ENCODE measurements at regions not wholly inside any gene's neighbourhood (a gene's known extent, or its start where the extent isn't known, plus 50 kb on each side); places are given as distances from the start of the nearest gene placed in this dataset.

DNA sequence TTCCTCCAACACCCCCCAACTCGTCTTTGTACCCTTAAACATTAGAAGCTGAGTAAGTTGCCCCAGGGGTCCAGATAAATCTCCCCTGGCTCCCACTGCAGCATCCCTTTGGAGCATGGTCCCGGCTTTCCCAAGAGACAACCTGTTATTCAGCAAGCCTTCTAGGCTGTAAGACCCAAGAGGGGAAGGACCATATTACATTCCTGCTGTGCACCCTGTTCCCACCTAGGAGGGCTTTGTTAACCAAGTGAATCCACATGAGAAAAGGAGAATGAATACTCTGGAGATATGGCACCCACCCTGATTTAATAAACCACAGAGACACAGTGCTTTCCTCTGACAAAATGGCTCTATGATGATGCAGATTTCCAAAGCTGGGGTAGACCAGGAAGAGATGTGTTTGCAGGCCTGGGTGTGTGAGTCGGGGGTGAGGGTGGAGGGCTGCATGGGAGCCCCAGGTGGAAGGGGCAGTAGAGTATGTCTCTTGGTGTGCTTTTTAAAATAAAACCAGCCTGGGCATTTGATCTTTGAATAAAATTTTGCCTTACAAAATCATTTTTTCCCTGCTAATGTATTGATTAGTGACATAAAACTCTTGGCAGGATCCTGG, 325.2 kb downstream of the DRD1 start:
- TF ChIP-seq, protein P1, sequence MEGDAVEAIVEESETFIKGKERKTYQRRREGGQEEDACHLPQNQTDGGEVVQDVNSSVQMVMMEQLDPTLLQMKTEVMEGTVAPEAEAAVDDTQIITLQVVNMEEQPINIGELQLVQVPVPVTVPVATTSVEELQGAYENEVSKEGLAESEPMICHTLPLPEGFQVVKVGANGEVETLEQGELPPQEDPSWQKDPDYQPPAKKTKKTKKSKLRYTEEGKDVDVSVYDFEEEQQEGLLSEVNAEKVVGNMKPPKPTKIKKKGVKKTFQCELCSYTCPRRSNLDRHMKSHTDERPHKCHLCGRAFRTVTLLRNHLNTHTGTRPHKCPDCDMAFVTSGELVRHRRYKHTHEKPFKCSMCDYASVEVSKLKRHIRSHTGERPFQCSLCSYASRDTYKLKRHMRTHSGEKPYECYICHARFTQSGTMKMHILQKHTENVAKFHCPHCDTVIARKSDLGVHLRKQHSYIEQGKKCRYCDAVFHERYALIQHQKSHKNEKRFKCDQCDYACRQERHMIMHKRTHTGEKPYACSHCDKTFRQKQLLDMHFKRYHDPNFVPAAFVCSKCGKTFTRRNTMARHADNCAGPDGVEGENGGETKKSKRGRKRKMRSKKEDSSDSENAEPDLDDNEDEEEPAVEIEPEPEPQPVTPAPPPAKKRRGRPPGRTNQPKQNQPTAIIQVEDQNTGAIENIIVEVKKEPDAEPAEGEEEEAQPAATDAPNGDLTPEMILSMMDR (IDR thresholded peaks at IDR 0.05), result no peak
- no peak for TF ChIP-seq POLR2A (IDR thresholded peaks at IDR 0.05)

Measured in right lobe of liver (tissue), 4 donors.